Hepatocyte (in vitro differentiated cells): ENCODE measurements at regions not wholly inside any gene's neighbourhood (a gene's known extent, or its start where the extent isn't known, plus 50 kb on each side); places are given as distances from the start of the nearest gene placed in this dataset.

Experiments
- CTCF ChIP-seq: fragments of 200-600 bp; sonication (generic); IDR thresholded peaks from 2 replicates; pipeline ENCODE4 v1.5.1; 2016; ENCODE audit warnings: antibody characterized with exemption, mild to moderate bottlenecking; ENCODE audit not compliant: poor library complexity
- EZH2 ChIP-seq: fragments of 200-600 bp; sonication (generic); IDR thresholded peaks from 2 replicates; pipeline ENCODE4 v1.6.1; 2016; ENCODE audit warnings: antibody characterized with exemption, mild to moderate bottlenecking, borderline replicate concordance
- EZH2phosphoT487 ChIP-seq: fragments of 200-600 bp; sonication (generic); IDR thresholded peaks from one replicate; pipeline ENCODE4 v1.6.1; 2018; ENCODE audit warnings: antibody characterized with exemption, mild to moderate bottlenecking, low read depth, moderate library complexity; ENCODE audit not compliant: unreplicated experiment, severe bottlenecking

- TF ChIP-seq CTCF (no peak), EZH2 (no peak), EZH2phosphoT487 (no peak)
These were observed 96.4 kb upstream of the DDIT4L start for GRCh38 chr4:100286636-100287035.
